H1 (cell line): ENCODE measurements at regions not wholly inside any gene's neighbourhood (a gene's known extent, or its start where the extent isn't known, plus 50 kb on each side); places are given as distances from the start of the nearest gene placed in this dataset.

Source experiments
- CTCF ChIA-PET: fragments of 300-600 bp; sonication (Branson Sonifier 250); formaldehyde crosslinking; loops from one replicate; lab custom pipeline; 2021; ENCODE audit not compliant: partially characterized antibody; lab: Charles Lee
- POLR2A ChIA-PET: fragments of 300-600 bp; sonication (Branson Sonifier 250); formaldehyde crosslinking; loops from one replicate; lab custom pipeline; 2021; ENCODE audit warnings: inconsistent platforms; ENCODE audit not compliant: partially characterized antibody; lab: Charles Lee
- DNase-seq, 2 experiments: peaks; one replicate each; pipeline versions ENCODE4 v3.0.0 to v3.0.0-alpha.2; 2010 to 2022; ENCODE audit warnings: low spot score in 2 of 2, low read depth in 1 of 2, mixed read lengths in 1 of 2
- FAIRE-seq: peaks from 2 replicates; lab custom pipeline; 2011; peaks lifted over from hg19 to GRCh38; lab: Jason Lieb, UNC
- H2AFZ ChIP-seq: 2 replicates; pipeline ENCODE4 v1.8.1; 2012; ENCODE audit warnings: low read length, inconsistent platforms
- H2AK5ac ChIP-seq: 2 replicates; pipeline ENCODE4 v1.6.1; 2013; ENCODE audit warnings: low read depth, low read length
- H2BK120ac ChIP-seq: replicated peaks from 2 replicates; pipeline ENCODE3; 2013; ENCODE audit warnings: low read depth, low read length, inconsistent platforms
- H2BK12ac ChIP-seq: 2 replicates; pipeline ENCODE4 v1.6.1; 2013; ENCODE audit warnings: low read depth, low read length
- H2BK15ac ChIP-seq: 2 replicates; pipeline ENCODE4 v1.6.1; 2013; ENCODE audit warnings: low read length
- H2BK20ac ChIP-seq: 2 replicates; pipeline ENCODE4 v1.6.1; 2013; ENCODE audit warnings: low read length
- H2BK5ac ChIP-seq: 2 replicates; pipeline ENCODE4 v1.6.1; 2013; ENCODE audit warnings: low read depth, low read length
- H3K14ac ChIP-seq: 2 replicates; pipeline ENCODE4 v1.6.1; 2013; ENCODE audit warnings: inconsistent platforms; ENCODE audit not compliant: insufficient read length
- H3K18ac ChIP-seq: 2 replicates; pipeline ENCODE4 v1.6.1; 2013; ENCODE audit warnings: low read length; ENCODE audit errors: extremely low read depth
- H3K23ac ChIP-seq: 2 replicates; pipeline ENCODE4 v1.6.1; 2013; ENCODE audit warnings: inconsistent platforms; ENCODE audit not compliant: insufficient read length
- H3K23me2 ChIP-seq: 2 replicates; pipeline ENCODE4 v1.6.1; 2013; ENCODE audit warnings: low read depth, low read length
- H3K27ac ChIP-seq: 2 replicates; pipeline ENCODE4 v1.6.1; 2011; ENCODE audit warnings: low read depth, low read length, inconsistent platforms
- H3K27me3 ChIP-seq, 4 experiments: replicated peaks in 1 of 4; 1 replicate in 1 of 4; 2 replicates in 3 of 4; pipeline versions ENCODE4 v1.6.1 to v1.8.1; 2011 to 2013; ENCODE audit warnings: low read length in 3 of 4, mild to moderate bottlenecking in 3 of 4, inconsistent platforms in 2 of 4, mixed read lengths in 2 of 4, moderate library complexity in 1 of 4; ENCODE audit not compliant: control insufficient read depth in 3 of 4, insufficient read depth in 3 of 4; ENCODE audit errors: extremely low read depth in 1 of 4
- H3K36me3 ChIP-seq, 4 experiments: 2 replicates each; pipeline versions ENCODE4 v1.6.1 to v1.8.1; 2011 to 2013; ENCODE audit warnings: mild to moderate bottlenecking in 4 of 4, low read length in 3 of 4, moderate library complexity in 2 of 4, control low read depth in 1 of 4, inconsistent platforms in 1 of 4; ENCODE audit not compliant: insufficient read depth in 4 of 4, control insufficient read depth in 2 of 4
- H3K4ac ChIP-seq: replicated peaks from 2 replicates; pipeline ENCODE3; 2013; ENCODE audit warnings: low read length, low read depth, mixed read lengths, inconsistent platforms; ENCODE audit not compliant: insufficient read length
- H3K4me1 ChIP-seq, 4 experiments: replicated peaks in 1 of 4; 1 replicate in 1 of 4; 2 replicates in 3 of 4; pipeline versions ENCODE4 v1.6.1 to v1.8.1; 2011 to 2013; ENCODE audit warnings: low read length in 3 of 4, inconsistent platforms in 2 of 4, mixed read lengths in 1 of 4; ENCODE audit not compliant: insufficient read depth in 4 of 4, control insufficient read depth in 3 of 4
- H3K4me2 ChIP-seq, 2 experiments: 2 replicates each; pipeline versions ENCODE4 v1.6.1 to v1.8.1; 2011 to 2013; ENCODE audit warnings: low read depth in 2 of 2, low read length in 2 of 2, control low read depth in 1 of 2, inconsistent platforms in 1 of 2, mild to moderate bottlenecking in 1 of 2; ENCODE audit not compliant: insufficient read depth in 1 of 2
- H3K4me3 ChIP-seq, 4 experiments: fragments of 200-600, 300-600 bp in 1 of 4; sonication (generic), shearing (Covaris generic), sonication (Bioruptor Twin) in 1 of 4; 2 replicates each; pipeline versions ENCODE4 v1.5.1 to v1.8.1; 2011 to 2016; ENCODE audit warnings: low read length in 4 of 4, low read depth in 3 of 4, control low read depth in 2 of 4, inconsistent platforms in 2 of 4, mild to moderate bottlenecking in 2 of 4, mixed read lengths in 1 of 4, moderate library complexity in 1 of 4; ENCODE audit not compliant: insufficient read depth in 2 of 4; ENCODE audit errors: extremely low read depth in 1 of 4
- H3K56ac ChIP-seq: replicated peaks from 2 replicates; pipeline ENCODE3; 2013; ENCODE audit warnings: low read depth, mild to moderate bottlenecking, mixed read lengths, low read length, inconsistent platforms; ENCODE audit not compliant: insufficient read length
- H3K79me1 ChIP-seq: 2 replicates; pipeline ENCODE4 v1.6.1; 2013; ENCODE audit warnings: low read depth, low read length, control low read depth
- H3K79me2 ChIP-seq, 2 experiments: 2 replicates each; pipeline versions ENCODE4 v1.6.1 to v1.8.1; 2012 to 2013; ENCODE audit warnings: low read length in 2 of 2, mild to moderate bottlenecking in 2 of 2, inconsistent platforms in 1 of 2; ENCODE audit not compliant: insufficient read depth in 2 of 2, control insufficient read depth in 1 of 2
- H3K9ac ChIP-seq, 4 experiments: replicated peaks in 1 of 4; 1 replicate in 1 of 4; 2 replicates in 3 of 4; pipeline versions ENCODE4 v1.6.1 to v1.8.1; 2011 to 2013; ENCODE audit warnings: low read depth in 3 of 4, low read length in 3 of 4, control low read depth in 2 of 4, mild to moderate bottlenecking in 2 of 4, moderate library complexity in 2 of 4, inconsistent platforms in 1 of 4; ENCODE audit errors: extremely low read depth in 1 of 4
- H3K9me3 ChIP-seq, 2 experiments: 2 replicates each; pipeline versions ENCODE4 v1.6.1 to v1.8.1; 2012 to 2013; ENCODE audit warnings: mild to moderate bottlenecking in 2 of 2, moderate library complexity in 2 of 2, control low read depth in 1 of 2, inconsistent platforms in 1 of 2, low read depth in 1 of 2, low read length in 1 of 2, mixed read lengths in 1 of 2; ENCODE audit not compliant: insufficient read depth in 2 of 2
- H4K20me1 ChIP-seq, 2 experiments: replicated peaks in 1 of 2; 2 replicates each; pipeline versions ENCODE3 to v1.8.1; 2011 to 2013; ENCODE audit warnings: inconsistent platforms in 2 of 2, low read length in 2 of 2, mild to moderate bottlenecking in 1 of 2; ENCODE audit not compliant: insufficient read depth in 2 of 2, control insufficient read depth in 1 of 2
- H4K5ac ChIP-seq: 2 replicates; pipeline ENCODE4 v1.6.1; 2013; ENCODE audit warnings: low read length, low read depth, mixed read lengths, inconsistent platforms; ENCODE audit not compliant: insufficient read length
- H4K8ac ChIP-seq: 2 replicates; pipeline ENCODE4 v1.8.0; 2013; ENCODE audit warnings: mild to moderate bottlenecking, moderate library complexity, low read length, inconsistent platforms; ENCODE audit not compliant: insufficient read depth; ENCODE audit errors: extremely low read depth
- H4K91ac ChIP-seq: replicated peaks from 2 replicates; pipeline ENCODE3; 2013; ENCODE audit warnings: low read length, mixed read lengths, inconsistent platforms; ENCODE audit not compliant: insufficient read length
- KDM1A ChIP-seq: fragments of 200-600, 300-600 bp; sonication (generic); IDR thresholded peaks from 2 replicates; pipeline ENCODE4 v1.7.1; 2016; ENCODE audit warnings: mild to moderate bottlenecking, low read length, borderline replicate concordance
- RBBP5 ChIP-seq: IDR thresholded peaks from 2 replicates; pipeline ENCODE4 v1.7.1; 2012; ENCODE audit warnings: low read depth, mild to moderate bottlenecking, inconsistent platforms, low read length, moderate library complexity, borderline replicate concordance
- RXRA ChIP-seq: IDR thresholded peaks from 2 replicates; pipeline ENCODE4 v1.6.1; 2011; ENCODE audit warnings: low read depth, mild to moderate bottlenecking, low read length, moderate library complexity; ENCODE audit not compliant: insufficient read depth
- SP2 ChIP-seq: IDR thresholded peaks from 2 replicates; pipeline ENCODE4 v1.6.1; 2012; ENCODE audit warnings: mild to moderate bottlenecking, low read length, inconsistent platforms
- TAF1 ChIP-seq: IDR thresholded peaks from 2 replicates; pipeline ENCODE4 v1.6.1; 2011; ENCODE audit warnings: mild to moderate bottlenecking, low read depth, low read length
- WGBS, 2 experiments: shearing (Covaris generic) in 1 of 2; methylation state at CpG; one replicate each; pipeline versions ENCODE4 v1.1.6 to v1.1.7; 2013 to 2015; ENCODE audit warnings: low lambda C conversion rate in 2 of 2, mixed read lengths in 2 of 2, inconsistent platforms in 1 of 2, low coverage in 1 of 2, missing lambda C conversion rate in 1 of 2; ENCODE audit not compliant: insufficient replicate concordance in 2 of 2, insufficient coverage in 1 of 2, insufficient read length in 1 of 2; ENCODE audit errors: extremely low coverage in 1 of 2, missing lambda C conversion rate in 1 of 2; 5-methylcytosine and 5-hydroxymethylcytosine counted together
- TF ChIP-seq, protein P1 (sequence below): IDR thresholded peaks from 2 replicates; pipeline ENCODE4 v1.6.1; 2012; ENCODE audit warnings: inconsistent platforms
- TF ChIP-seq, protein P2 (sequence below): IDR thresholded peaks from 2 replicates; pipeline ENCODE4 v1.6.1; 2011; ENCODE audit warnings: low read depth, mild to moderate bottlenecking, low read length; ENCODE audit not compliant: insufficient read depth

DNA sequence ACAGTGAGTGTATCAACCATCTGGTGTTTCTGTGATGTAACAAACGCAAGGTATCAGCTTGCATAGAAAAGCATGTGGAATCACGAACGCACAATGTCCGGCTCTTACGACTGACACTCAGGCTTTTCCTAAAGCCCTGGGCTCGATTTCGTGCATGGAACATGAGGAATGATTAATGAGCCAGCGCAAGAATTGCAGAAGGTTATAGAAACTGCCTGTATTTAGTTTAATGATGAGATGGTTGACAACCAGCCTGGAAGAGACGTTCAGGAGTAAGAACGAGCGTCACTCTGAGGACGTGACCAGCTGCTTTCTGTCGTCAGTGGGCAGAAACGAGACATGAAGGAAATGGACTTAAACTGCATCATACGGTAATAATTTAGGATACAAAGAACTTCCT is 497.6 kb downstream of the IRX1 start:
- no peaks in the 10 kb centered on the region for H3K23me2 ChIP-seq
- H3K4me3 ChIP-seq: no peak overlapping the region
- H2BK5ac ChIP-seq: no peak overlapping the region
- ChIA-PET CTCF (no interaction called here), POLR2A (no interaction called here)
- H2AK5ac ChIP-seq: no peak overlapping the region
- H3K56ac ChIP-seq: no peak overlapping the region
- H4K20me1 ChIP-seq: no peaks in the 10 kb centered on the region
- no peaks in the 10 kb centered on the region for H3K27me3 ChIP-seq
- no peak for FAIRE-seq
- no peak overlapping the region for H2BK20ac ChIP-seq
- H3K27ac ChIP-seq: no peak overlapping the region
- H3K4me1 ChIP-seq: no peaks in the 10 kb centered on the region
- TF ChIP-seq, protein P1, sequence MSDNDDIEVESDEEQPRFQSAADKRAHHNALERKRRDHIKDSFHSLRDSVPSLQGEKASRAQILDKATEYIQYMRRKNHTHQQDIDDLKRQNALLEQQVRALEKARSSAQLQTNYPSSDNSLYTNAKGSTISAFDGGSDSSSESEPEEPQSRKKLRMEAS: no peak
- no peak for TF ChIP-seq TAF1
- TF ChIP-seq RBBP5: no peak
- TF ChIP-seq, protein P2, sequence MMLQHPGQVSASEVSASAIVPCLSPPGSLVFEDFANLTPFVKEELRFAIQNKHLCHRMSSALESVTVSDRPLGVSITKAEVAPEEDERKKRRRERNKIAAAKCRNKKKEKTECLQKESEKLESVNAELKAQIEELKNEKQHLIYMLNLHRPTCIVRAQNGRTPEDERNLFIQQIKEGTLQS: no peak
- no peak for TF ChIP-seq KDM1A
- no peak for TF ChIP-seq SP2
- no peak for TF ChIP-seq RXRA
- no peak overlapping the region for H3K23ac ChIP-seq
- no peak overlapping the region for H3K4me2 ChIP-seq
- no peak overlapping the region for H4K5ac ChIP-seq
- no peak for DNase-seq
- H3K4ac ChIP-seq: no peak overlapping the region
- no peaks in the 10 kb centered on the region for H3K9me3 ChIP-seq
- no peak overlapping the region for H2BK120ac ChIP-seq
- no peak overlapping the region for H3K14ac ChIP-seq
- H2BK15ac ChIP-seq: no peak overlapping the region
- WGBS, 2 experiments: 92% methylated on average over 15 of the region's 15 CpGs; no CpG with 5 or more reads in 1 of the 2 experiments
- no peak overlapping the region for H4K91ac ChIP-seq
- H3K18ac ChIP-seq: no peak overlapping the region
- H3K79me2 ChIP-seq: no peaks in the 10 kb centered on the region
- no peaks in the 10 kb centered on the region for H3K79me1 ChIP-seq
- H2AFZ ChIP-seq: no peak overlapping the region
- no peak overlapping the region for H2BK12ac ChIP-seq
- no peaks in the 10 kb centered on the region for H3K36me3 ChIP-seq
- H4K8ac ChIP-seq: no peak overlapping the region
- H3K9ac ChIP-seq: no peak overlapping the region
